H1 (cell line): ENCODE measurements at regions not wholly inside any gene's neighbourhood (a gene's known extent, or its start where the extent isn't known, plus 50 kb on each side); places are given as distances from the start of the nearest gene placed in this dataset.
A peak's percentile ranks its signal among the peaks of the same experiment; 100 is the strongest.

Source experiments
- MAFK ChIP-seq: IDR thresholded peaks from 2 replicates; pipeline ENCODE4 v1.6.1; 2012; ENCODE audit warnings: low read depth, mild to moderate bottlenecking, improper control_type of control experiment, low read length
- POU5F1 ChIP-seq: IDR thresholded peaks from 2 replicates; pipeline ENCODE4 v1.6.1; 2011; ENCODE audit warnings: low read depth, mild to moderate bottlenecking, low read length, moderate library complexity
- TF ChIP-seq, protein P1 (sequence below): IDR thresholded peaks from 2 replicates; pipeline ENCODE4 v1.6.1; 2011; ENCODE audit warnings: low read depth, mild to moderate bottlenecking, low read length; ENCODE audit not compliant: insufficient read depth

DNA sequence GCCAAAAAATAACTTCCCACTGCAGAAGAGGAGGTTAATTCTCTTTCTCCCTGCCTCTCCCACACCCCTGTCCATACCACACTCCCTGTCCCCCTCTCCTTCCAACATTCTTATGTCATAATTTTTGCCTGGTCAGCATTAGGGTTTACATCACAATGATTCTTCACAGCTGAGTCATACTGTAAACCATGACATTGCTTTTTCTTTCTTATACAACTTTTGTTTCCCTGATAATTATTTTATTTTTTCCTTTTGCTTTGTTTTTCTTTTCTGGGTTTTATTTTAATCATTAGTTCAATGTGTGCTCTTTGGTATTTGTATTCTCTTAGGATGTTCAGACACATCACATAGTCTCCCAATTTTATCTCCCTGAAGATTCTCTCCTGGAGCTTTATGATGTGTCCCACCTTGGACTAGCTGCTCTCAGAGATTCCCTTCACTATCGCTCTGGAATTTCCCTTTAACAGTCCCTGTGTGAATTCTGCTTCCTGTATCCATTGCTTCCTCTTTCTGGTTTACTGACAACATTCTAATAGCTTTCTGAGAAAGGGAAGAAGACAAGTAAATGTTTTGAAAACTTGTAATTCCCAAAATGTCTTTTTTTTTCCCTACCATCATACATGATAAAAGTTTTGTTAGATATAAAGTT lies 70.7 kb downstream of the SOX2 start (continued):
- TF ChIP-seq POU5F1 (no peak), MAFK (peak; percentile 97)
- TF ChIP-seq, protein P1, sequence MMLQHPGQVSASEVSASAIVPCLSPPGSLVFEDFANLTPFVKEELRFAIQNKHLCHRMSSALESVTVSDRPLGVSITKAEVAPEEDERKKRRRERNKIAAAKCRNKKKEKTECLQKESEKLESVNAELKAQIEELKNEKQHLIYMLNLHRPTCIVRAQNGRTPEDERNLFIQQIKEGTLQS, result no peak
